Vagina (tissue), 2 donors: ENCODE measurements at regions not wholly inside any gene's neighbourhood (a gene's known extent, or its start where the extent isn't known, plus 50 kb on each side); places are given as distances from the start of the nearest gene placed in this dataset.

Source experiments
- DNase-seq, 2 donors: peaks; one replicate each; pipeline ENCODE4 v3.0.0-alpha.2; 2017; ENCODE audit errors: extremely low spot score in 2 of 2
- H3K27ac ChIP-seq: fragments of 200-600 bp; sonication (generic); one replicate; pipeline ENCODE4 v1.5.1; 2019
- H3K27me3 ChIP-seq: fragments of 200-600 bp; sonication (generic); one replicate; pipeline ENCODE4 v1.5.1; 2019
- H3K36me3 ChIP-seq, 2 donors: fragments of 200-600 bp; sonication (generic); one replicate each; pipeline ENCODE4 v1.5.1; 2017 to 2019
- H3K4me1 ChIP-seq: fragments of 200-600 bp; sonication (generic); one replicate; pipeline ENCODE4 v1.5.1; 2019
- H3K4me3 ChIP-seq, 2 donors: fragments of 200-600 bp; sonication (generic); 1 replicate in 1 of 2; 2 replicates in 1 of 2; pipeline ENCODE4 v1.5.1; 2016 to 2019
- H3K9me3 ChIP-seq: fragments of 200-600 bp; sonication (generic); one replicate; pipeline ENCODE4 v1.5.1; 2019
- POLR2A ChIP-seq, 2 donors: fragments of 450-650 bp; IDR thresholded peaks; one replicate each; pipeline ENCODE4 v1.6.1; 2017; ENCODE audit warnings: antibody characterized with exemption in 2 of 2, mild to moderate bottlenecking in 2 of 2, moderate library complexity in 2 of 2
- POLR2AphosphoS5 ChIP-seq, 2 donors: sonication (generic); formaldehyde crosslinking; IDR thresholded peaks; one replicate each; pipeline ENCODE4 v1.9.0; 2017; ENCODE audit warnings: antibody characterized with exemption in 2 of 2, mild to moderate bottlenecking in 2 of 2, low read depth in 1 of 2; ENCODE audit not compliant: insufficient read depth in 1 of 2
- intact Hi-C: fragments of 100-400 bp; cut with DNase I; formaldehyde crosslinking; loops from one replicate; pipeline ENCODE4 v1.15.1; 2023
- TF ChIP-seq, protein P1 (sequence below), 3 experiments: fragments of 450-650 bp in 2 of 3; fragments of 200-600 bp in 1 of 3; sonication (generic) in 1 of 3; IDR thresholded peaks; one replicate each; pipeline ENCODE4 v1.5.1; 2017 to 2019; ENCODE audit warnings: antibody characterized with exemption in 3 of 3, mild to moderate bottlenecking in 2 of 3, moderate library complexity in 2 of 3

DNA sequence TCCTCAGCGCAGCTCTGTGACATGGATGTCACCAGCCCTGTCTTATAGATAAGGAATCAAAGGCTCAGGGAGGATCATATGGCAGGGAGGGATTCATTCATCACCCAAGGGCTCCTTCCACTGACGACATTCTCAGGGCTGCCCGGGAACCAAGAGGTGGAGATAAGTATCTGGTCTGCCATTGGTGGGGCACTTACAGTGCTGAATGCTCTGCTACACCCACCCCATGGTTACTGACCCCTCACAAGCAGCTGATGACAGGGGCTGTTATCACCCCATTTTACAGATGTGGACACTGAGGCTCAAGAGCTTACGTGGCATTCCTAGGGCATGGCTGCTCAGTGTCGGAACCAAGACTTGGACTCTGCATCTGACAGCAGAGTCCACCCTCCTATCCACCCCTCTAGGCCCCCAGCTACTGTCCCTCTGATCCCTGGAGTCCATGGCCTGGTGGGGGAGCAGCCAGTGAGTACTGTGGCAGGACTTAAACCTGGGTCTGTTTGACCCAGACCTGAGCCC lies 155.1 kb downstream of the PTPRU start:
- Histone ChIP-seq H3K36me3 (no peaks in the 10 kb centered on the region), H3K27ac (no peak overlapping the region), H3K4me1 (no peaks in the 10 kb centered on the region), H3K9me3 (no peaks in the 10 kb centered on the region), H3K27me3 (no peaks in the 10 kb centered on the region), H3K4me3 (no peak overlapping the region)
- TF ChIP-seq POLR2AphosphoS5 (IDR thresholded peaks at IDR 0.05; ENCODE audit: insufficient read depth in 1 of 2, low read depth in 1 of 2) (no peak), POLR2A (IDR thresholded peaks at IDR 0.05) (no peak)
- TF ChIP-seq, protein P1, sequence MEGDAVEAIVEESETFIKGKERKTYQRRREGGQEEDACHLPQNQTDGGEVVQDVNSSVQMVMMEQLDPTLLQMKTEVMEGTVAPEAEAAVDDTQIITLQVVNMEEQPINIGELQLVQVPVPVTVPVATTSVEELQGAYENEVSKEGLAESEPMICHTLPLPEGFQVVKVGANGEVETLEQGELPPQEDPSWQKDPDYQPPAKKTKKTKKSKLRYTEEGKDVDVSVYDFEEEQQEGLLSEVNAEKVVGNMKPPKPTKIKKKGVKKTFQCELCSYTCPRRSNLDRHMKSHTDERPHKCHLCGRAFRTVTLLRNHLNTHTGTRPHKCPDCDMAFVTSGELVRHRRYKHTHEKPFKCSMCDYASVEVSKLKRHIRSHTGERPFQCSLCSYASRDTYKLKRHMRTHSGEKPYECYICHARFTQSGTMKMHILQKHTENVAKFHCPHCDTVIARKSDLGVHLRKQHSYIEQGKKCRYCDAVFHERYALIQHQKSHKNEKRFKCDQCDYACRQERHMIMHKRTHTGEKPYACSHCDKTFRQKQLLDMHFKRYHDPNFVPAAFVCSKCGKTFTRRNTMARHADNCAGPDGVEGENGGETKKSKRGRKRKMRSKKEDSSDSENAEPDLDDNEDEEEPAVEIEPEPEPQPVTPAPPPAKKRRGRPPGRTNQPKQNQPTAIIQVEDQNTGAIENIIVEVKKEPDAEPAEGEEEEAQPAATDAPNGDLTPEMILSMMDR (IDR thresholded peaks at IDR 0.05): no peak
- peak in 1 of 2 donors; percentile 46 for DNase-seq
- intact Hi-C loops: no loop called here

DNA sequence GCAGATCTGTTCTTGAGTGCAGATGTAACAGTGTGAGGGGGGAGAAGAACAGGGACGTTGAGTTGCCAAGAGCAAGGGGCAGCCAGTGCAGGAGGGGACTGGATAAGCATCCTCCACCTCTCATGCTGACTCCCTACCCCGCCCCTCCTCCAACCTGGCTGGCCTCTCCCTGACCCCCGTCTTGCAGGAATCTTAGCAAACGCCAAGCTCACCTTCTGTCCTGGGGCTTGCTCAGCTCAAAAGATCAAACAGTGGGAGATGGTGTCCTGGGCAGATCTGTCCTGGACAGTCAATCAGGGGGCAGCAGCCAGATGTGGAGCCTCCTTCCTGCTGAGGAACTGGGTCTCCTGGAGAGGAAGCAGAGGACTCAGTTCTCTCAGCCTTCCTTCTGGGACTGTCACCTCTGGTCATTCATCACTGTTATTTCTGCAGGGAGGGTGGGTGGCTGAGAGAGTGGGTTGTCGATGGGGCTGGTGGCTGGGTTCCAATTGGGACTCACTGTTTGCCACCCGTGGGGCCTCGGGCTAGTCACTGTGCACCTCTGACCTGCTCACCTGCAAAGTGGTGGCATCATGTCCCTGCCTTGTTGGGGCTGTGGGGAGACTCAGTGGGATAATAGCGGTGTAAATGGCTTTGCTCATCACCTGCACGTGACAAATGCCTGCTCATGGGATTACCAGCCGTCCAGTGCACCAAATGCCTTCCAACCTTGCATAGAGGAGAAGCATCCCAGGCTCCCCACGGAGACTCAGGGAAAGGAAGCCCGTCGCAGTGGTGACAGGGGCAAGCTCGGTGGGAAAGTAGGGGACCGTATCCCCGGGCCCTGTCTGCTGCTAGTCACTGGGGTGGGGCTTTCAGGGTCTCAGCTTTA lies 154.4 kb downstream of the PTPRU start:
- Histone ChIP-seq H3K27me3 (no peaks in the 10 kb centered on the region), H3K9me3 (no peaks in the 10 kb centered on the region), H3K4me1 (no peaks in the 10 kb centered on the region), H3K27ac (no peak overlapping the region), H3K36me3 (no peaks in the 10 kb centered on the region), H3K4me3 (no peak overlapping the region)
- intact Hi-C loops: no loop called here
- TF ChIP-seq, protein P1 (IDR thresholded peaks at IDR 0.05): no peak
- TF ChIP-seq POLR2AphosphoS5 (IDR thresholded peaks at IDR 0.05; ENCODE audit: insufficient read depth in 1 of 2, low read depth in 1 of 2) (no peak), POLR2A (IDR thresholded peaks at IDR 0.05) (no peak)
- DNase-seq: peak in 1 of 2 donors; percentile 88

DNA sequence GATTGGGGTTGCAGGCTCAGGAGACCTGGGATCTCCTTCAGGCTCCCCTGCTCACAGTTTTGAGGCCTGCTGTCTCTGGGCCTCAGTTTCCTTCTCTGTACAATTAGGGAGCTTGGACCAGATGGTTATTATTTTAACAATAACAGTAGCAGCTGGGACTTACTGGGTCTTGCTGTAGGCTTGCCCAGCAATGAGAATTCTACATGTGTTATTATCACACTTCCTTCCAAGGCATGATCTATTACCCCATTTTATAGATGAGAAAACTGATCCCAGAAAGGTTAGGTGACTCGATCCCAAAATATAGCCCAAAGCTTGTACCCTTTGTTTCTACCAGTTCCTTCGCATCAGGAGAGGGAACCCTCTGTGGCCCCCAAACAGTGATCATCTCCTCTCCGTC lies 153.8 kb downstream of the PTPRU start:
- H3K27me3 ChIP-seq: no peaks in the 10 kb centered on the region
- H3K4me1 ChIP-seq: no peaks in the 10 kb centered on the region

DNA sequence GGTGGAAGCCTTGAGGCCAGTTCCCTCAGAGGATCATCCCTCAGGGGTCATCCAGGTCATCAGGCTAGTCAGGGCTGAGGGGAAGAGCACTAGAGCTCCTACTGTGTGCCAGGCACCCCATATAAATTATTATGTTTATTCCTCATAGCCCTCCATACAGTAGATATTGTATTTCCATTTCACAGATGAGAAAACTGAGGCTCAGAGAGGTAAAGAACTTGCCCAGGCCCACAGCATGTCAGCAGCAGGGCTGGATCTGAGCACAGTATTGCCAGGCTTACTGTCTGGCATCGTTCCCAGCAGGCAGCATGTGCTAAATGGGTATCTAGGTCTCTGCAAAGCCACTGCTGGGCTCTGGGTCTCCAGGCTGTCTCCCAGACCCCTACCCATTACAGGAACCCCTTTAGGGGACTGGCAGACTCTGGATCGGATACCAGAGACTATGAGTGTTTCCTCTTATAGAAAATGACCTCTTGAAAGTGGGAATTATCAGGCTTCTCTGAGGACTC lies 153.3 kb downstream of the PTPRU start:
- peak in 1 of 2 donors; percentile 58 for DNase-seq
- Histone ChIP-seq H3K9me3 (no peaks in the 10 kb centered on the region), H3K4me1 (no peaks in the 10 kb centered on the region), H3K36me3 (no peaks in the 10 kb centered on the region), H3K4me3 (no peak overlapping the region), H3K27ac (no peak overlapping the region), H3K27me3 (no peaks in the 10 kb centered on the region)
- TF ChIP-seq POLR2A (IDR thresholded peaks at IDR 0.05) (no peak), POLR2AphosphoS5 (IDR thresholded peaks at IDR 0.05; ENCODE audit: insufficient read depth in 1 of 2, low read depth in 1 of 2) (no peak)
- TF ChIP-seq, protein P1 (IDR thresholded peaks at IDR 0.05): no peak
- intact Hi-C loops: no loop called here

More for the DNA sequence above, 153.8 kb downstream of the PTPRU start:
- intact Hi-C loops: no loop called here
- TF ChIP-seq POLR2AphosphoS5 (IDR thresholded peaks at IDR 0.05; ENCODE audit: insufficient read depth in 1 of 2, low read depth in 1 of 2) (no peak), POLR2A (IDR thresholded peaks at IDR 0.05) (no peak)
- TF ChIP-seq, protein P1 (IDR thresholded peaks at IDR 0.05): no peak
- Histone ChIP-seq H3K4me3 (no peak overlapping the region), H3K9me3 (no peaks in the 10 kb centered on the region), H3K27ac (no peak overlapping the region), H3K36me3 (no peaks in the 10 kb centered on the region)
- DNase-seq: no peak

DNA sequence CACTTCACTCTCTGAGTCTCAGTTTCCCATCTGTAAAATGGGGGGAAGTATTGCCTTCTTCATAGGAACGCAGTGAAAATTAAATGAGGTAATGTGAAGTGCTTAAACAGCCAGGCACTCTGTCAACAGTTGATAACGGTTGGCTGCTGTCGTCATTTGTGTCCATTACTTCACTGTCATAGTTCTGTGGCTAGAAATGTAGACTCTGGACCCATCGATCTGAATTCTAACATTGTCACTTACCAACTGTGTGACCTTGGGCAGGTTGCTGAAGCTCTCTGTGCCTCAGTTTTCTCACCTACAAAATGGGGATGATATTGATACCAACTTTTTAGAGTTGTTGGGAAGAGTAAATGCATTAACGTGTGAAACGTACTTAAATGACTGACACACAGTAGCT lies 152.6 kb downstream of the PTPRU start:
- no peak for DNase-seq
- intact Hi-C loops: no loop called here
- Histone ChIP-seq H3K4me1 (no peaks in the 10 kb centered on the region), H3K4me3 (no peak overlapping the region), H3K9me3 (no peaks in the 10 kb centered on the region), H3K36me3 (no peaks in the 10 kb centered on the region), H3K27ac (no peak overlapping the region), H3K27me3 (no peaks in the 10 kb centered on the region)
- TF ChIP-seq POLR2AphosphoS5 (IDR thresholded peaks at IDR 0.05; ENCODE audit: insufficient read depth in 1 of 2, low read depth in 1 of 2) (no peak), POLR2A (IDR thresholded peaks at IDR 0.05) (no peak)
- TF ChIP-seq, protein P1 (IDR thresholded peaks at IDR 0.05): no peak
